MM.1S (cell line): ENCODE measurements at regions not wholly inside any gene's neighbourhood (a gene's known extent, or its start where the extent isn't known, plus 50 kb on each side); places are given as distances from the start of the nearest gene placed in this dataset.

Source experiments
- DNase-seq: peaks from one replicate; pipeline ENCODE4 v3.0.0-alpha.2; 2015
- H2AFZ ChIP-seq: fragments of 300-600 bp; sonication (generic); 2 replicates; pipeline ENCODE4 v1.6.0; 2016; ENCODE audit warnings: antibody characterized with exemption, low read length
- H3F3A ChIP-seq: fragments of 300-600 bp; sonication (generic); 2 replicates; pipeline ENCODE4 v1.6.1; 2016; ENCODE audit warnings: mild to moderate bottlenecking, antibody characterized with exemption, low read length, moderate library complexity, mixed read lengths; ENCODE audit not compliant: insufficient read depth
- H3K27ac ChIP-seq: fragments of 300-600 bp; sonication (generic); 2 replicates; pipeline ENCODE4 v1.5.1; 2016; ENCODE audit warnings: mild to moderate bottlenecking, low read length
- H3K27me3 ChIP-seq: fragments of 300-600 bp; sonication (generic); replicated peaks from 2 replicates; pipeline ENCODE4 v1.6.0; 2016; ENCODE audit warnings: low read length; ENCODE audit not compliant: insufficient read depth
- H3K36me3 ChIP-seq: fragments of 300-600 bp; sonication (generic); replicated peaks from 2 replicates; pipeline ENCODE4 v1.6.1; 2016; ENCODE audit warnings: mild to moderate bottlenecking, low read length, mixed read lengths; ENCODE audit not compliant: insufficient read depth
- H3K4me1 ChIP-seq: fragments of 300-600 bp; sonication (generic); 2 replicates; pipeline ENCODE4 v1.6.1; 2016; ENCODE audit warnings: low read length, mixed read lengths
- H3K4me2 ChIP-seq: fragments of 300-600 bp; sonication (generic); 2 replicates; pipeline ENCODE4 v1.6.0; 2016; ENCODE audit warnings: low read depth, low read length
- H3K4me3 ChIP-seq: fragments of 300-600 bp; sonication (generic); 2 replicates; pipeline ENCODE4 v1.5.1; 2016; ENCODE audit warnings: low read length, mixed read lengths
- H3K79me2 ChIP-seq: fragments of 300-600 bp; sonication (generic); 2 replicates; pipeline ENCODE4 v1.6.1; 2016; ENCODE audit warnings: mixed run types, low read length, mixed read lengths
- H3K9ac ChIP-seq: fragments of 300-600 bp; sonication (generic); 2 replicates; pipeline ENCODE4 v1.6.1; 2016; ENCODE audit warnings: low read length, mixed read lengths
- H3K9me2 ChIP-seq: fragments of 300-600 bp; sonication (generic); replicated peaks from 2 replicates; pipeline ENCODE4 v1.6.1; 2016; ENCODE audit warnings: mild to moderate bottlenecking, low read length, mixed read lengths; ENCODE audit not compliant: insufficient read depth
- H3K9me3 ChIP-seq: fragments of 300-600 bp; sonication (generic); replicated peaks from 2 replicates; pipeline ENCODE4 v1.6.1; 2016; ENCODE audit warnings: mild to moderate bottlenecking, low read length, mixed read lengths; ENCODE audit not compliant: insufficient read depth
- H4K20me1 ChIP-seq: fragments of 300-600 bp; sonication (generic); 2 replicates; pipeline ENCODE4 v1.6.1; 2016; ENCODE audit warnings: mild to moderate bottlenecking, low read length, moderate library complexity, mixed read lengths; ENCODE audit not compliant: insufficient read depth
- CTCF ChIP-seq: fragments of 300-600 bp; sonication (generic); IDR thresholded peaks from 2 replicates; pipeline ENCODE4 v1.5.1; 2016; ENCODE audit warnings: antibody characterized with exemption, low read length, mixed read lengths
- EZH2 ChIP-seq: fragments of 300-600 bp; sonication (generic); optimal IDR thresholded peaks from 2 replicates; pipeline ENCODE3; 2017; ENCODE audit warnings: low read depth, mild to moderate bottlenecking, antibody characterized with exemption, low read length, mixed read lengths
- EZH2phosphoT487 ChIP-seq: fragments of 300-600 bp; sonication (generic); IDR thresholded peaks from 2 replicates; pipeline ENCODE4 v1.6.1; 2018; ENCODE audit warnings: antibody characterized with exemption, low read length

- Histone ChIP-seq H3K4me3 (no peak overlapping the region), H2AFZ (no peak overlapping the region), H3K4me1 (no peaks in the 10 kb centered on the region), H3K9ac (no peak overlapping the region), H3K4me2 (no peak overlapping the region), H4K20me1 (no peaks in the 10 kb centered on the region), H3K9me3 (no peaks in the 10 kb centered on the region), H3K9me2 (no peaks in the 10 kb centered on the region), H3K36me3 (no peaks in the 10 kb centered on the region), H3K27ac (no peak overlapping the region), H3K79me2 (no peaks in the 10 kb centered on the region), H3K27me3 (no peaks in the 10 kb centered on the region), H3F3A (no peaks in the 10 kb centered on the region)
- TF ChIP-seq EZH2: no peak
- no peak for TF ChIP-seq EZH2phosphoT487
- no peak for TF ChIP-seq CTCF
- no peak for DNase-seq
Observed at GRCh38 chr5:148880197-148880596, 53.8 kb downstream of the ADRB2 start.

- no peak for DNase-seq
Observed at GRCh38 chr5:148880696-148881095, 54.3 kb downstream of the ADRB2 start.

GRCh38 chr5:148882332-148882731 lies 55.9 kb downstream of the ADRB2 start:
- Histone ChIP-seq H3K9ac (no peak overlapping the region), H3K27me3 (no peaks in the 10 kb centered on the region), H3K4me1 (no peaks in the 10 kb centered on the region), H3K36me3 (no peaks in the 10 kb centered on the region), H3K9me2 (no peaks in the 10 kb centered on the region), H3K4me3 (no peak overlapping the region), H3K27ac (no peak overlapping the region), H4K20me1 (no peaks in the 10 kb centered on the region), H3K9me3 (no peaks in the 10 kb centered on the region), H2AFZ (no peak overlapping the region), H3K79me2 (no peaks in the 10 kb centered on the region), H3K4me2 (no peak overlapping the region), H3F3A (no peaks in the 10 kb centered on the region)
- no peak for TF ChIP-seq CTCF
- no peak for TF ChIP-seq EZH2
- TF ChIP-seq EZH2phosphoT487: no peak
- DNase-seq: no peak

More at GRCh38 chr5:148880696-148881095, 54.3 kb downstream of the ADRB2 start:
- H3K36me3 ChIP-seq: no peaks in the 10 kb centered on the region
- H2AFZ ChIP-seq: no peak overlapping the region
- no peaks in the 10 kb centered on the region for H4K20me1 ChIP-seq
- no peaks in the 10 kb centered on the region for H3K79me2 ChIP-seq
- TF ChIP-seq CTCF: no peak
- no peak for TF ChIP-seq EZH2
- no peak for TF ChIP-seq EZH2phosphoT487
- no peak overlapping the region for H3K4me2 ChIP-seq
- H3F3A ChIP-seq: no peaks in the 10 kb centered on the region
- H3K9me3 ChIP-seq: no peaks in the 10 kb centered on the region
- no peaks in the 10 kb centered on the region for H3K4me1 ChIP-seq
- no peaks in the 10 kb centered on the region for H3K27me3 ChIP-seq
- H3K27ac ChIP-seq: no peak overlapping the region
- no peak overlapping the region for H3K4me3 ChIP-seq
- no peaks in the 10 kb centered on the region for H3K9me2 ChIP-seq
- H3K9ac ChIP-seq: no peak overlapping the region
